COLO668 (cell line): ENCODE measurements at regions not wholly inside any gene's neighbourhood (a gene's known extent, or its start where the extent isn't known, plus 50 kb on each side); places are given as distances from the start of the nearest gene placed in this dataset.

Experiments
- DNase-seq: peaks from one replicate; lab custom pipeline; 2025; ENCODE audit not compliant: unreplicated experiment; lab: John Stamatoyannopoulos, UW

- DNase-seq = no peak
These were observed 51.7 kb upstream of the RCN1 start for GRCh38 chr11:32039149-32039548.

GRCh38 chr11:32034680-32035079 is 56.2 kb upstream of the RCN1 start:
- no peak for DNase-seq

GRCh38 chr11:32034149-32034548 is 56.7 kb upstream of the RCN1 start:
- no peak for DNase-seq

- DNase-seq = no peak
These were observed 57.4 kb upstream of the RCN1 start for GRCh38 chr11:32033491-32033890.

GRCh38 chr11:32033067-32033466 is 57.8 kb upstream of the RCN1 start:
- no peak for DNase-seq

GRCh38 chr11:32032478-32032877 is 58.4 kb upstream of the RCN1 start:
- no peak for DNase-seq

- no peak for DNase-seq
These were observed 58.8 kb upstream of the RCN1 start for GRCh38 chr11:32032052-32032451.

GRCh38 chr11:32030875-32031503 is 59.9 kb upstream of the RCN1 start:
- DNase-seq = no peak

GRCh38 chr11:32029721-32030120 is 61.2 kb upstream of the RCN1 start:
- DNase-seq = no peak

GRCh38 chr11:32028201-32028600 is 62.7 kb upstream of the RCN1 start:
- no peak for DNase-seq

- no peak for DNase-seq
These were observed 64.1 kb upstream of the RCN1 start for GRCh38 chr11:32026766-32027165.

- no peak for DNase-seq
These were observed 65.9 kb upstream of the RCN1 start for GRCh38 chr11:32024948-32025347.

- DNase-seq = no peak
These were observed 67.2 kb upstream of the RCN1 start for GRCh38 chr11:32023370-32024305.

GRCh38 chr11:32018672-32019071 is 72.2 kb upstream of the RCN1 start:
- no peak for DNase-seq

GRCh38 chr11:32016111-32016510 is 74.8 kb upstream of the RCN1 start:
- no peak for DNase-seq

- no peak for DNase-seq
These were observed 75.4 kb upstream of the RCN1 start for GRCh38 chr11:32015427-32015826.

GRCh38 chr11:32013603-32014002 is 77.3 kb upstream of the RCN1 start:
- no peak for DNase-seq

- DNase-seq = no peak
These were observed 78.8 kb upstream of the RCN1 start for GRCh38 chr11:32012049-32012448.

GRCh38 chr11:32008880-32009551 is 81.9 kb upstream of the RCN1 start:
- DNase-seq = no peak

- DNase-seq = peak; percentile 6
These were observed 84.0 kb upstream of the RCN1 start for GRCh38 chr11:32006799-32007388.

- DNase-seq = no peak
These were observed 85.0 kb upstream of the RCN1 start for GRCh38 chr11:32005786-32006416.
